ENCODE measurements at regions not wholly inside any gene's neighbourhood (a gene's known extent, or its start where the extent isn't known, plus 50 kb on each side); places are given as distances from the start of the nearest gene placed in this dataset.

GRCh38 chr16:64542152-64542551, 579.7 kb downstream of the CDH11 start:
- no peak for TF ChIP-seq CTCF (IDR thresholded peaks at IDR 0.05; ENCODE audit: low read depth, low read length)
- in situ Hi-C loops (cut with HindIII; ENCODE audit: low sequenced_read_pairs) = no loop called here
- no peak for DNase-seq (ENCODE audit: low read depth, low spot score)
- H3K4me3 ChIP-seq (ENCODE audit: low read depth, low read length) = no peak overlapping the region

GRCh38 chr16:64541621-64542020, 580.2 kb downstream of the CDH11 start:
- DNase-seq (ENCODE audit: low read depth, low spot score) = no peak
- in situ Hi-C loops (cut with HindIII; ENCODE audit: low sequenced_read_pairs) = no loop called here

GRCh38 chr16:64540434-64540833, 581.4 kb downstream of the CDH11 start:
- DNase-seq (ENCODE audit: low read depth, low spot score) = no peak
- TF ChIP-seq CTCF (IDR thresholded peaks at IDR 0.05; ENCODE audit: low read depth, low read length) = no peak
- no peak overlapping the region for H3K4me3 ChIP-seq (ENCODE audit: low read depth, low read length)
- in situ Hi-C loops (cut with HindIII; ENCODE audit: low sequenced_read_pairs) = no loop called here

More at GRCh38 chr16:64541621-64542020, 580.2 kb downstream of the CDH11 start:
- no peak overlapping the region for H3K4me3 ChIP-seq (ENCODE audit: low read depth, low read length)
- no peak for TF ChIP-seq CTCF (IDR thresholded peaks at IDR 0.05; ENCODE audit: low read depth, low read length)

GRCh38 chr16:64539811-64540371, 582.0 kb downstream of the CDH11 start:
- DNase-seq (ENCODE audit: low read depth, low spot score) = no peak
- TF ChIP-seq CTCF (IDR thresholded peaks at IDR 0.05; ENCODE audit: low read depth, low read length) = no peak
- H3K4me3 ChIP-seq (ENCODE audit: low read depth, low read length) = no peak overlapping the region
- in situ Hi-C loops (cut with HindIII; ENCODE audit: low sequenced_read_pairs) = no loop called here

- in situ Hi-C loops (cut with HindIII; ENCODE audit: low sequenced_read_pairs) = no loop called here
- no peak overlapping the region for H3K4me3 ChIP-seq (ENCODE audit: low read depth, low read length)
- no peak for DNase-seq (ENCODE audit: low read depth, low spot score)
Measured at GRCh38 chr16:64534180-64534780, 587.6 kb downstream of the CDH11 start.

GRCh38 chr16:64532691-64533090, 589.2 kb downstream of the CDH11 start:
- H3K4me3 ChIP-seq (ENCODE audit: low read depth, low read length) = no peak overlapping the region
- no peak for DNase-seq (ENCODE audit: low read depth, low spot score)
- TF ChIP-seq CTCF (IDR thresholded peaks at IDR 0.05; ENCODE audit: low read depth, low read length) = no peak
- in situ Hi-C loops (cut with HindIII; ENCODE audit: low sequenced_read_pairs) = no loop called here

More at GRCh38 chr16:64534180-64534780, 587.6 kb downstream of the CDH11 start:
- TF ChIP-seq CTCF (IDR thresholded peaks at IDR 0.05; ENCODE audit: low read depth, low read length) = no peak
